CD8-positive, alpha-beta memory T cell (primary cell): ENCODE measurements at regions not wholly inside any gene's neighbourhood (a gene's known extent, or its start where the extent isn't known, plus 50 kb on each side); places are given as distances from the start of the nearest gene placed in this dataset.
A peak's percentile ranks its signal among the peaks of the same experiment; 100 is the strongest.
"Not testable (repeated sequence)": the region's sequence is repeated elsewhere in the genome, so short reads cannot be mapped to it uniquely, and the experiment has no call there.

ENCODE experiments used
- CTCF ChIA-PET: fragments of 350-600 bp; sonication (Branson Sonifier 250); formaldehyde crosslinking; loops from one replicate; lab custom pipeline; 2021; ENCODE audit warnings: antibody characterized with exemption; lab: Charles Lee
- POLR2A ChIA-PET: fragments of 350-600 bp; sonication (Branson Sonifier 250); formaldehyde crosslinking; loops from one replicate; lab custom pipeline; 2021; ENCODE audit warnings: antibody characterized with exemption; lab: Charles Lee
- DNase-seq, 5 donors: peaks; one replicate each; pipeline versions ENCODE4 v3.0.0 to v3.0.0-alpha.2; 2020 to 2022; ENCODE audit warnings: mixed read lengths in 1 of 5
- H3K27ac ChIP-seq: one replicate; pipeline ENCODE4 v1.7.0; 2013; ENCODE audit warnings: low read depth, mild to moderate bottlenecking, low read length, moderate library complexity
- H3K27me3 ChIP-seq: 2 replicates; pipeline ENCODE4 v1.7.0; 2013; ENCODE audit warnings: low read length, mild to moderate bottlenecking; ENCODE audit not compliant: insufficient read depth, poor library complexity, severe bottlenecking
- H3K36me3 ChIP-seq: 2 replicates; pipeline ENCODE4 v1.7.0; 2013; ENCODE audit warnings: mild to moderate bottlenecking, low read length, moderate library complexity; ENCODE audit not compliant: insufficient read depth
- H3K4me1 ChIP-seq: 2 replicates; pipeline ENCODE4 v1.7.0; 2013; ENCODE audit warnings: mild to moderate bottlenecking, low read length, moderate library complexity; ENCODE audit not compliant: insufficient read depth
- H3K4me3 ChIP-seq: 2 replicates; pipeline ENCODE4 v1.7.0; 2013; ENCODE audit warnings: mild to moderate bottlenecking, low read length
- H3K9me3 ChIP-seq: 2 replicates; pipeline ENCODE4 v1.7.0; 2013; ENCODE audit warnings: mild to moderate bottlenecking, low read length
- H3K27ac Mint-ChIP-seq, 8 donors: one replicate each; pipeline ENCODE4 v1.8.0; 2020 to 2021; ENCODE audit warnings: mixed read lengths in 8 of 8, mild to moderate bottlenecking in 6 of 8, inconsistent platforms in 3 of 8, moderate library complexity in 3 of 8
- H3K27me3 Mint-ChIP-seq, 2 donors: one replicate each; pipeline ENCODE4 v1.8.0; 2020 to 2021; ENCODE audit warnings: mixed read lengths in 2 of 2, mild to moderate bottlenecking in 1 of 2, moderate library complexity in 1 of 2
- H3K36me3 Mint-ChIP-seq, 3 donors: one replicate each; pipeline ENCODE4 v1.8.0; 2020 to 2021; ENCODE audit warnings: mixed read lengths in 3 of 3, inconsistent platforms in 1 of 3, mild to moderate bottlenecking in 1 of 3
- H3K4me1 Mint-ChIP-seq, 3 donors: one replicate each; pipeline ENCODE4 v1.8.0; 2020 to 2021; ENCODE audit warnings: mixed read lengths in 3 of 3, inconsistent platforms in 1 of 3, mild to moderate bottlenecking in 1 of 3
- H3K4me3 Mint-ChIP-seq, 7 donors: one replicate each; pipeline ENCODE4 v1.8.0; 2020 to 2021; ENCODE audit warnings: mixed read lengths in 7 of 7, mild to moderate bottlenecking in 6 of 7, moderate library complexity in 4 of 7, inconsistent platforms in 2 of 7
- H3K9me3 Mint-ChIP-seq, 5 donors: one replicate each; pipeline ENCODE4 v1.8.0; 2020 to 2022; ENCODE audit warnings: mixed read lengths in 5 of 5, mild to moderate bottlenecking in 3 of 5, moderate library complexity in 2 of 5, inconsistent platforms in 1 of 5

GRCh38 chr3:75260975-75261374 is 403.2 kb upstream of the FRG2C start:
- H3K4me3 ChIP-seq, DNase-seq, CTCF ChIA-PET, H3K27ac ChIP-seq, H3K4me1 ChIP-seq, H3K36me3 ChIP-seq, H3K4me1 Mint-ChIP-seq, H3K27ac Mint-ChIP-seq, H3K4me3 Mint-ChIP-seq, H3K27me3 ChIP-seq, POLR2A ChIA-PET, H3K27me3 Mint-ChIP-seq, H3K9me3 Mint-ChIP-seq, H3K9me3 ChIP-seq, H3K36me3 Mint-ChIP-seq: not testable (repeated sequence)

DNA sequence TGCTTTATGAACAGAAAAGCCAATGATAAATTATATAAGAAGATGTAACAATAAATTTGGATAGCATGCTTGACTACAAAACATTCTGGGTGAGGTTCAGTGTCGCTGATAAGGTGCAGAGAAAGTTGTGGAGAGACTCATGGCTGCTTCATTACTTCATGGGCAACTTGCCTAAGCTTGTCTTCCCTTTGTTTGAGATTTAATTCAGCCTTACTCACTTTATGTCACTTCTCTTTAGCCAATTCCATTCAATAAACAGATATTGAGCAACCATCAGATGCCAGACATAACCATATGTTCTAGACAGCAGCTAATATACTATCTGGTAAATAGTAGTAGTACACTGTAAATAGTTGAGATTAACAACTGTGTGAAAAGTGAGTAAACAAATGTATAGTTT is 401.5 kb upstream of the FRG2C start:
- POLR2A ChIA-PET, result no interaction called here
- CTCF ChIA-PET, result no interaction called here

DNA sequence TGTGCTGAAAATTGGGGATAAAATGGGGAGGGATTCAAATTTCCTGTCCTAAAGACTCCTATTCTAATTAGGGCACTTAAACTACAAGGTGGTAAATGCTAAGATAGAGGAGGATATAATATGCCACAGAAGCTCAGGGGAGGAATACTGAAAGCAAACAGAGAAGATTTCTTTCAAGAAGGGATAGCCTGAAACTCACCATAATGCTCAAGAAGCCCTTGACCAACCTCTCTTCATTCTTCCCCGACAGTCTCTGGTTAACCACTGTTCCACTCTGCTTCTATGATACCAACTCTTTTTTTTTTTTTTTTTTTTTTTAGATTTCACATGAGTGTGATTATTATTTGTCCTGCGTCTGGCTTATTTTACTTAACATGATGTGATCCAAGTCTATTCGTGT is 398.2 kb upstream of the FRG2C start:
- H3K27me3 Mint-ChIP-seq, result no peaks in the 10 kb centered on the region

More for the DNA sequence above, 401.5 kb upstream of the FRG2C start:
- Mint-ChIP-seq H3K27ac (no peak overlapping the region), H3K36me3 (no peaks in the 10 kb centered on the region), H3K4me1 (no peaks in the 10 kb centered on the region), H3K9me3 (peaks cover 0 to 3% (median 0%) of the 10 kb centered on the region in 5 donors), H3K27me3 (no peaks in the 10 kb centered on the region), H3K4me3 (no peak overlapping the region)
- no peak overlapping the region for H3K4me3 ChIP-seq
- H3K36me3 ChIP-seq, result no peaks in the 10 kb centered on the region
- H3K27ac ChIP-seq, result no peak overlapping the region
- no peak for DNase-seq
- H3K4me1 ChIP-seq, result no peaks in the 10 kb centered on the region
- H3K27me3 ChIP-seq, result no peaks in the 10 kb centered on the region
- H3K9me3 ChIP-seq, result no peaks in the 10 kb centered on the region

GRCh38 chr3:75268576-75268975 is 395.6 kb upstream of the FRG2C start:
- H3K4me3 Mint-ChIP-seq, H3K27ac ChIP-seq, H3K4me3 ChIP-seq, H3K27me3 Mint-ChIP-seq, DNase-seq, H3K9me3 Mint-ChIP-seq, H3K9me3 ChIP-seq, H3K4me1 ChIP-seq, H3K27ac Mint-ChIP-seq, CTCF ChIA-PET, H3K4me1 Mint-ChIP-seq, POLR2A ChIA-PET, H3K36me3 Mint-ChIP-seq, H3K36me3 ChIP-seq, H3K27me3 ChIP-seq: not testable (repeated sequence)

More for the DNA sequence above, 398.2 kb upstream of the FRG2C start:
- no peaks in the 10 kb centered on the region for H3K4me1 Mint-ChIP-seq
- H3K36me3 Mint-ChIP-seq, result no peaks in the 10 kb centered on the region
- Histone ChIP-seq H3K27ac (no peak overlapping the region), H3K36me3 (no peaks in the 10 kb centered on the region), H3K9me3 (no peaks in the 10 kb centered on the region), H3K4me1 (no peaks in the 10 kb centered on the region), H3K27me3 (no peaks in the 10 kb centered on the region), H3K4me3 (no peak overlapping the region)
- CTCF ChIA-PET, result interaction anchor here (1.1 kb wide), 1 partner anchor 11 kb away, joined by 5 read pairs; no protein-coding TSS in a partner anchor
- no peak for DNase-seq
- peaks cover 0 to 3% (median 0%) of the 10 kb centered on the region in 5 donors for H3K9me3 Mint-ChIP-seq
- POLR2A ChIA-PET, result no interaction called here
- no peak overlapping the region for H3K4me3 Mint-ChIP-seq
- H3K27ac Mint-ChIP-seq, result no peak overlapping the region

- H3K27ac Mint-ChIP-seq, H3K27me3 ChIP-seq, H3K9me3 ChIP-seq, DNase-seq, H3K27me3 Mint-ChIP-seq, H3K9me3 Mint-ChIP-seq, H3K36me3 Mint-ChIP-seq, CTCF ChIA-PET, H3K4me3 Mint-ChIP-seq, H3K4me3 ChIP-seq, H3K4me1 Mint-ChIP-seq, H3K4me1 ChIP-seq, H3K27ac ChIP-seq, POLR2A ChIA-PET, H3K36me3 ChIP-seq: not testable (repeated sequence)
Measured at GRCh38 chr3:75272237-75272636, 391.9 kb upstream of the FRG2C start.

GRCh38 chr3:75272691-75273090 is 391.4 kb upstream of the FRG2C start:
- Mint-ChIP-seq H3K27me3 (no peaks in the 10 kb centered on the region), H3K9me3 (peaks cover 0 to 2% (median 0%) of the 10 kb centered on the region in 5 donors)
- H3K4me1 ChIP-seq, result no peaks in the 10 kb centered on the region

DNA sequence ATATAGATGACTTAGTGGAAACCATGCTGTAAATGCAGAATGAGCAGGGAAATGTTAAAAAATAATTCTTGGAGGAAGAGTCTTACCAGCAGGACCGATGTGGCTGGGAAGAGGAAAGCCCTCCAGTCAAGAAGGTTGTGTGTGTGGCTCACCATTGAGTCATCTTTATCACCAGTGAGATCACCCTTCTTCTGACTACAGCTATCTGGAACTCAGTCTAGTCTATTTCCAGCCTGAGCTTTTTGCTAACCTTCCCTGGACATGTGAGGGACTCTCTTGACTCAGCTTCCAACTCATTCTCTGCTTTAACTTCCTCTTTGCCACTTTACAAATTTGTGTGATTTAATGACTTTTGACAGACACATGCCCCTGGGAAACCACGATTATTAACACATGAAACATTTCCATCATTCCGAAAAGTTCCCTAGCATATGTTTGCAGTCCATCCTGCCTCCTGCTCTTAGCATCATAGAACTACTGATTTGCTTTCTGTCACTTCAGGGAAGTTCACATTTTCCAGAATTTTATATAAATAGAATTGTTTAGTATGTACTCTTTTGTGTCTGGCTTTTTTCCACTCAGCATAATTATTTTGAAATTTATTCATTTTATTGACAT is 378.5 kb upstream of the FRG2C start:
- H3K27ac ChIP-seq, H3K9me3 Mint-ChIP-seq, H3K4me1 Mint-ChIP-seq, H3K4me1 ChIP-seq, DNase-seq, H3K36me3 Mint-ChIP-seq, H3K27me3 Mint-ChIP-seq, H3K27me3 ChIP-seq, H3K27ac Mint-ChIP-seq, POLR2A ChIA-PET, H3K9me3 ChIP-seq, H3K36me3 ChIP-seq, H3K4me3 ChIP-seq, CTCF ChIA-PET, H3K4me3 Mint-ChIP-seq: not testable (repeated sequence)

More at GRCh38 chr3:75272691-75273090, 391.4 kb upstream of the FRG2C start:
- Mint-ChIP-seq H3K4me1 (no peaks in the 10 kb centered on the region), H3K27ac (no peak overlapping the region), H3K4me3 (no peak overlapping the region), H3K36me3 (no peaks in the 10 kb centered on the region)
- Histone ChIP-seq H3K9me3 (no peaks in the 10 kb centered on the region), H3K36me3 (no peaks in the 10 kb centered on the region), H3K27ac (no peak overlapping the region), H3K27me3 (no peaks in the 10 kb centered on the region), H3K4me3 (no peak overlapping the region)
- CTCF ChIA-PET, result no interaction called here
- no peak for DNase-seq
- POLR2A ChIA-PET, result no interaction called here

DNA sequence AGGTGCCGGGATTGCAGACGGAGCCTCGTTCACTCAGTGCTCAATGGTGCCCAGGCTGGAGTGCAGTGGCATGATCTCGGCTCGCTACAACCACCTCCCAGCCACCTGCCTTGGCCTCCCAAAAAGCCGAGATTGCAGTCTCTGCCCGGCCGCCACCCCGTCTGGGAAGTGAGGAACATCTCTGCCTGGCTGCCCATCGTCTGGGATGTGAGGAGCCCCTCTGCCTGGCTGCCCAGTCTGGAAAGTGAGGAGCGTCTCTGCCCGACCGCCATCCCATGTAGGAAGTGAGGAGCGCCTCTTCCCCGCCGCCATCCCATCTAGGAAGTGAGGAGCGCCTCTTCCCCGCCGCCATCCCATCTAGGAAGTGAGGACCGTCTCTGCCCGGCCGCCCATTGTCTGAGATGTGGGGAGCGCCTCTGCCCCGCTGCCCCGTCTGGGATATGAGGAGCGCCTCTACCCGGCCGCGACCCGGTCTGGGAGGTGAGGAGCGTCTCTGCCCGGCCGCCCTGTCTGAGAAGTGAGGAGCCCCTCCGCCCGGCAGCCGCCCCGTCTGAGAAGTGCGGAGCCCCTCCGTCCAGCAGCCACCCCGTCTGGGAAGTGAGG is 375.1 kb upstream of the FRG2C start:
- H3K9me3 Mint-ChIP-seq, H3K36me3 ChIP-seq, H3K4me3 ChIP-seq, H3K9me3 ChIP-seq, CTCF ChIA-PET, H3K4me1 Mint-ChIP-seq, H3K27me3 ChIP-seq, POLR2A ChIA-PET, H3K36me3 Mint-ChIP-seq, H3K4me1 ChIP-seq, H3K27ac ChIP-seq, H3K27me3 Mint-ChIP-seq, H3K4me3 Mint-ChIP-seq, H3K27ac Mint-ChIP-seq: not testable (repeated sequence)
- DNase-seq, result peak in 1 of 5 donors; percentile 41
